Left hindlimb (tissue), 1 donor: ENCODE measurements at regions not wholly inside any gene's neighbourhood (a gene's known extent, or its start where the extent isn't known, plus 50 kb on each side); places are given as distances from the start of the nearest gene placed in this dataset.

Source experiments
- DNase-seq: peaks from one replicate; pipeline ENCODE4 v3.0.0-alpha.2; 2018

- DNase-seq = no peak
Observed at GRCh38 chr14:78075033-78075432, 95.1 kb upstream of the NRXN3 start.

GRCh38 chr14:78075555-78076277 lies 94.5 kb upstream of the NRXN3 start:
- DNase-seq = no peak

GRCh38 chr14:78081245-78081644 lies 88.9 kb upstream of the NRXN3 start:
- DNase-seq = no peak

GRCh38 chr14:78083837-78084236 lies 86.3 kb upstream of the NRXN3 start:
- no peak for DNase-seq

GRCh38 chr14:78086342-78086741 lies 83.8 kb upstream of the NRXN3 start:
- no peak for DNase-seq

GRCh38 chr14:78088916-78089315 lies 81.3 kb upstream of the NRXN3 start:
- DNase-seq = no peak

- DNase-seq = no peak
Observed at GRCh38 chr14:78090864-78091263, 79.3 kb upstream of the NRXN3 start.

GRCh38 chr14:78091361-78091760 lies 78.8 kb upstream of the NRXN3 start:
- no peak for DNase-seq

GRCh38 chr14:78092040-78092439 lies 78.1 kb upstream of the NRXN3 start:
- no peak for DNase-seq

GRCh38 chr14:78103271-78103670 lies 66.9 kb upstream of the NRXN3 start:
- DNase-seq = no peak

GRCh38 chr14:78104160-78104559 lies 66.0 kb upstream of the NRXN3 start:
- no peak for DNase-seq

GRCh38 chr14:78104655-78105054 lies 65.5 kb upstream of the NRXN3 start:
- DNase-seq = no peak

- no peak for DNase-seq
Observed at GRCh38 chr14:78106381-78106780, 63.8 kb upstream of the NRXN3 start.

GRCh38 chr14:78107166-78107565 lies 63.0 kb upstream of the NRXN3 start:
- DNase-seq = no peak

GRCh38 chr14:78119440-78119839 lies 50.7 kb upstream of the NRXN3 start:
- DNase-seq = no peak
